OCI-LY7 (cell line): ENCODE measurements at regions not wholly inside any gene's neighbourhood (a gene's known extent, or its start where the extent isn't known, plus 50 kb on each side); places are given as distances from the start of the nearest gene placed in this dataset.

Source experiments
- BruUV-seq: library from RNA; stranded (reverse); fragments of 400-500 nt; replicated peaks from 2 replicates; lab custom pipeline; 2021; lab: Mats Ljungman, UMichigan
- CTCF ChIA-PET: fragments of 300-600 bp; sonication (Branson Sonifier 250); formaldehyde crosslinking; loops from one replicate; lab custom pipeline; 2022; ENCODE audit warnings: antibody characterized with exemption; ENCODE audit not compliant: unreplicated experiment; lab: Charles Lee
- POLR2A ChIA-PET: fragments of 300-600 bp; sonication (Branson Sonifier 250); formaldehyde crosslinking; loops from one replicate; lab custom pipeline; 2022; ENCODE audit warnings: antibody characterized with exemption; lab: Charles Lee
- DNase-seq: peaks from one replicate; pipeline ENCODE4 v3.0.0-alpha.2; 2015; ENCODE audit warnings: low spot score
- H2AFZ ChIP-seq: fragments of 200-600 bp; sonication (generic), shearing (Covaris generic); 2 replicates; pipeline ENCODE4 v1.6.1; 2014; ENCODE audit warnings: mild to moderate bottlenecking, antibody characterized with exemption, low read length, moderate library complexity
- H3K27ac ChIP-seq: fragments of 200-600 bp; sonication (generic); 2 replicates; pipeline ENCODE4 v1.5.1; 2014; ENCODE audit warnings: mixed run types, low read depth, mild to moderate bottlenecking, moderate library complexity, low read length, inconsistent platforms; ENCODE audit not compliant: poor library complexity, severe bottlenecking
- H3K36me3 ChIP-seq: fragments of 200-600 bp; sonication (generic); 2 replicates; pipeline ENCODE4 v1.6.1; 2014; ENCODE audit warnings: mild to moderate bottlenecking, antibody characterized with exemption, low read length, moderate library complexity, mixed read lengths; ENCODE audit not compliant: insufficient read depth
- H3K4me1 ChIP-seq: fragments of 200-600 bp; sonication (generic); 2 replicates; pipeline ENCODE4 v1.5.1; 2014; ENCODE audit warnings: mild to moderate bottlenecking, low read length; ENCODE audit not compliant: insufficient read depth, poor library complexity, severe bottlenecking
- H3K4me2 ChIP-seq: fragments of 200-600 bp; sonication (generic); 2 replicates; pipeline ENCODE4 v1.6.1; 2014; ENCODE audit warnings: mild to moderate bottlenecking, low read length
- H3K4me3 ChIP-seq: fragments of 200-600 bp; sonication (generic); 2 replicates; pipeline ENCODE4 v1.5.1; 2014; ENCODE audit warnings: mild to moderate bottlenecking, low read depth, low read length; ENCODE audit not compliant: poor library complexity, severe bottlenecking
- H3K79me2 ChIP-seq: fragments of 200-600 bp; sonication (generic); 2 replicates; pipeline ENCODE4 v1.6.1; 2016; ENCODE audit warnings: low read depth, mild to moderate bottlenecking, low read length, moderate library complexity, mixed read lengths; ENCODE audit not compliant: insufficient read depth
- H3K9me2 ChIP-seq: fragments of 200-600 bp; sonication (generic); 2 replicates; pipeline ENCODE4 v1.6.1; 2016; ENCODE audit warnings: mild to moderate bottlenecking, low read length, mixed read lengths; ENCODE audit not compliant: insufficient read depth
- H3K9me3 ChIP-seq: fragments of 200-600 bp; sonication (generic); 2 replicates; pipeline ENCODE4 v1.6.1; 2014; ENCODE audit warnings: mild to moderate bottlenecking, mixed run types, low read length, mixed read lengths
- H4K20me1 ChIP-seq: fragments of 200-600 bp; sonication (generic); 2 replicates; pipeline ENCODE4 v1.6.1; 2014; ENCODE audit warnings: mild to moderate bottlenecking, antibody characterized with exemption, low read length, moderate library complexity, mixed read lengths; ENCODE audit not compliant: insufficient read depth
- CTCF ChIP-seq: fragments of 200-600 bp; sonication (generic); conservative IDR thresholded peaks from 2 replicates; pipeline ENCODE4 v1.5.1; 2014; ENCODE audit warnings: mild to moderate bottlenecking, antibody characterized with exemption, low read length, moderate library complexity, mixed read lengths
- EZH2phosphoT487 ChIP-seq: fragments of 200-600 bp; sonication (generic); IDR thresholded peaks from 2 replicates; pipeline ENCODE4 v1.6.1; 2018; ENCODE audit warnings: low read depth, borderline replicate concordance, mild to moderate bottlenecking, mixed run types, antibody characterized with exemption, low read length, moderate library complexity, mixed read lengths
- intact Hi-C: fragments of 100-400 bp; cut with micrococcal nuclease; formaldehyde crosslinking; loops from one replicate; pipeline ENCODE4 v1.10.0; 2022; ENCODE audit not compliant: unreplicated experiment

GRCh38 chr12:30384976-30385375 lies 310.7 kb downstream of the IPO8 start:
- no peaks in the 10 kb centered on the region for H3K4me1 ChIP-seq
- H3K4me2 ChIP-seq, result no peak overlapping the region
- CTCF ChIA-PET, result no interaction called here
- no peak for TF ChIP-seq CTCF
- no peak for TF ChIP-seq EZH2phosphoT487
- H2AFZ ChIP-seq, result no peak overlapping the region
- no peaks in the 10 kb centered on the region for H3K9me3 ChIP-seq
- intact Hi-C loops, result no loop called here
- BruUV-seq, result no TSS peak
- H3K79me2 ChIP-seq, result no peaks in the 10 kb centered on the region
- H3K4me3 ChIP-seq, result no peak overlapping the region
- no peaks in the 10 kb centered on the region for H4K20me1 ChIP-seq
- POLR2A ChIA-PET, result no interaction called here
- no peaks in the 10 kb centered on the region; the same call in 1 of the 2 replicates for H3K9me2 ChIP-seq
- H3K36me3 ChIP-seq, result no peaks in the 10 kb centered on the region
- no peak overlapping the region for H3K27ac ChIP-seq
- no peak for DNase-seq

GRCh38 chr12:30378307-30378706 lies 317.4 kb downstream of the IPO8 start:
- Histone ChIP-seq H3K4me2 (no peak overlapping the region), H3K4me3 (no peak overlapping the region), H3K79me2 (no peaks in the 10 kb centered on the region), H2AFZ (no peak overlapping the region), H3K27ac (no peak overlapping the region), H3K4me1 (no peaks in the 10 kb centered on the region), H3K9me3 (no peaks in the 10 kb centered on the region), H3K36me3 (no peaks in the 10 kb centered on the region), H3K9me2 (no peaks in the 10 kb centered on the region), H4K20me1 (no peaks in the 10 kb centered on the region)
- no TSS peak for BruUV-seq
- CTCF ChIA-PET, result no interaction called here
- POLR2A ChIA-PET, result no interaction called here
- TF ChIP-seq EZH2phosphoT487, result no peak
- TF ChIP-seq CTCF, result no peak
- DNase-seq, result no peak
- intact Hi-C loops, result no loop called here

- intact Hi-C loops, result no loop called here
- no peaks in the 10 kb centered on the region for H3K36me3 ChIP-seq
- ChIA-PET POLR2A (no interaction called here), CTCF (no interaction called here)
- H3K4me3 ChIP-seq, result no peak overlapping the region
- BruUV-seq, result no TSS peak
- H3K4me2 ChIP-seq, result no peak overlapping the region
- 0 out of 2 replicates have a peak, but pooled peaks cover 11% of the 10 kb centered on the region for H3K9me3 ChIP-seq
- H3K4me1 ChIP-seq, result no peaks in the 10 kb centered on the region
- no peaks in the 10 kb centered on the region for H3K79me2 ChIP-seq
- DNase-seq, result no peak
- no peak overlapping the region for H3K27ac ChIP-seq
- H4K20me1 ChIP-seq, result no peaks in the 10 kb centered on the region
- TF ChIP-seq EZH2phosphoT487 (no peak), CTCF (no peak)
- no peaks in the 10 kb centered on the region for H3K9me2 ChIP-seq
- H2AFZ ChIP-seq, result no peak overlapping the region
Observed at GRCh38 chr12:30364822-30365221, 330.8 kb downstream of the IPO8 start.
